ENCODE measurements at regions not wholly inside any gene's neighbourhood (a gene's known extent, or its start where the extent isn't known, plus 50 kb on each side); places are given as distances from the start of the nearest gene placed in this dataset.

- TF ChIP-seq POLR2AphosphoS5 (IDR thresholded peaks at IDR 0.05) (no peak), CTCF (IDR thresholded peaks at IDR 0.05) (no peak)
These were observed 484.4 kb upstream of the REG3G start for GRCh38 chr2:78541088-78541450.

Measured in transverse colon (tissue), 4 donors.